ENCODE measurements at regions not wholly inside any gene's neighbourhood (a gene's known extent, or its start where the extent isn't known, plus 50 kb on each side); places are given as distances from the start of the nearest gene placed in this dataset.

GRCh38 chr18:73660931-73661856 lies 486.4 kb downstream of the FBXO15 start:
- ATAC-seq = no peak

GRCh38 chr18:73656691-73657090 lies 490.9 kb downstream of the FBXO15 start:
- Histone ChIP-seq H3K27ac (no peak overlapping the region), H3K36me3 (ENCODE audit: insufficient read depth in 1 of 2, low read depth in 1 of 2) (no peaks in the 10 kb centered on the region), H3K9me3 (no peaks in the 10 kb centered on the region), H3K4me1 (no peaks in the 10 kb centered on the region), H3K27me3 (ENCODE audit: insufficient read depth in 3 of 3, low read length in 2 of 3) (no peaks in the 10 kb centered on the region), H3K4me3 (no peak overlapping the region)
- DNase-seq = no peak
- intact Hi-C loops (cut with DNase I) = no loop called here
- no peak for ATAC-seq
- TF ChIP-seq, protein P1, sequence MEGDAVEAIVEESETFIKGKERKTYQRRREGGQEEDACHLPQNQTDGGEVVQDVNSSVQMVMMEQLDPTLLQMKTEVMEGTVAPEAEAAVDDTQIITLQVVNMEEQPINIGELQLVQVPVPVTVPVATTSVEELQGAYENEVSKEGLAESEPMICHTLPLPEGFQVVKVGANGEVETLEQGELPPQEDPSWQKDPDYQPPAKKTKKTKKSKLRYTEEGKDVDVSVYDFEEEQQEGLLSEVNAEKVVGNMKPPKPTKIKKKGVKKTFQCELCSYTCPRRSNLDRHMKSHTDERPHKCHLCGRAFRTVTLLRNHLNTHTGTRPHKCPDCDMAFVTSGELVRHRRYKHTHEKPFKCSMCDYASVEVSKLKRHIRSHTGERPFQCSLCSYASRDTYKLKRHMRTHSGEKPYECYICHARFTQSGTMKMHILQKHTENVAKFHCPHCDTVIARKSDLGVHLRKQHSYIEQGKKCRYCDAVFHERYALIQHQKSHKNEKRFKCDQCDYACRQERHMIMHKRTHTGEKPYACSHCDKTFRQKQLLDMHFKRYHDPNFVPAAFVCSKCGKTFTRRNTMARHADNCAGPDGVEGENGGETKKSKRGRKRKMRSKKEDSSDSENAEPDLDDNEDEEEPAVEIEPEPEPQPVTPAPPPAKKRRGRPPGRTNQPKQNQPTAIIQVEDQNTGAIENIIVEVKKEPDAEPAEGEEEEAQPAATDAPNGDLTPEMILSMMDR (IDR thresholded peaks at IDR 0.05) = no peak

More at GRCh38 chr18:73660931-73661856, 486.4 kb downstream of the FBXO15 start:
- Histone ChIP-seq H3K4me1 (no peaks in the 10 kb centered on the region), H3K36me3 (ENCODE audit: insufficient read depth in 1 of 2, low read depth in 1 of 2) (no peaks in the 10 kb centered on the region), H3K4me3 (no peak overlapping the region), H3K27me3 (ENCODE audit: insufficient read depth in 3 of 3, low read length in 2 of 3) (no peaks in the 10 kb centered on the region), H3K27ac (no peak overlapping the region), H3K9me3 (no peaks in the 10 kb centered on the region)
- no peak for DNase-seq
- TF ChIP-seq, protein P1 (IDR thresholded peaks at IDR 0.05) = no peak
- intact Hi-C loops (cut with DNase I) = no loop called here
- WGBS, 3 donors = 63 to 71% (median 64%) methylated on average over 5 of the region's 5 CpGs

DNA sequence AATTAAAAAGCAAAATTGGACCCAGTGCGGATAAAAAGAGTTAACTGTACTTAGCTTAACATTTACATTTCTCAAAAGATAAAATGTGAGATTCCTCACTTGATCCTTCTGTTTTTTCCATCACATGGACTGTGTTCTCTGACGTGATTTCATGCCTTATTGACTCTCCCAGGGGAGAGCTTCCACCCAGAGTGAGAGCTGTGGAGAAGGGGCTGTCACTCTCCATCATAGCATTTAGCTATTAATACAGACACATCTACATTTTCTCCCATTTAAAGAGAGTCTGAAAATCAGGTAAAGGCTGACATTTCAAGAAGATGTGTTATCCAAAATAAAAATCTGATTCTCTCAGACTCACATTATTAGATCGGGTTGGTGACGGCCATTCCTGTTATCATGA lies 493.8 kb downstream of the FBXO15 start:
- no peaks in the 10 kb centered on the region for H3K4me1 ChIP-seq
- ATAC-seq (no peak), DNase-seq (no peak)
- H3K27ac ChIP-seq = no peak overlapping the region
- H3K9me3 ChIP-seq = no peaks in the 10 kb centered on the region
- TF ChIP-seq, protein P1 (IDR thresholded peaks at IDR 0.05) = no peak
- no peak overlapping the region for H3K4me3 ChIP-seq
- no peaks in the 10 kb centered on the region for H3K27me3 ChIP-seq (ENCODE audit: insufficient read depth in 3 of 3, low read length in 2 of 3)
- intact Hi-C loops (cut with DNase I) = no loop called here
- H3K36me3 ChIP-seq (ENCODE audit: insufficient read depth in 1 of 2, low read depth in 1 of 2) = no peaks in the 10 kb centered on the region
- WGBS, 3 donors = 69 to 73% (median 71%) methylated on average over 4 of the region's 4 CpGs

DNA sequence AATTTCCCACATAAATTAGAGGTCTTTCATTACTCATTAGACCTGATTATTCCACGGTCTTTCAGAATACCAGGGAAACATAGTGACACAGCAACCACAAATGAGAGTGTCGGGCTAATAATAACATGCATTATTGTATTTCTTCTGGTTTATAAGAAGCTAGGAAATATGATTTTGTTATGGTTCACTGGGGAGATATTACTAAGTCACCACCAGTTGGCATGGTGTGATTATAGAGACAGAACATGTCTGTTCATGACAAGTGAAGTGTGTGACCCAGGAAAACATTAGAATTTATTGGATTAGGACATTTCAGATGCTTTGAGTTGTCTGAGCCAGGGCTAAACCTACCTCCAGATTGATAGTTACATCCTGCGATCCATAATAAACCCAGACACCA lies 494.4 kb downstream of the FBXO15 start:
- no peak for ATAC-seq
- intact Hi-C loops (cut with DNase I) = no loop called here
- Histone ChIP-seq H3K36me3 (ENCODE audit: insufficient read depth in 1 of 2, low read depth in 1 of 2) (no peaks in the 10 kb centered on the region), H3K27ac (no peak overlapping the region), H3K4me1 (no peaks in the 10 kb centered on the region), H3K27me3 (ENCODE audit: insufficient read depth in 3 of 3, low read length in 2 of 3) (no peaks in the 10 kb centered on the region), H3K9me3 (no peaks in the 10 kb centered on the region), H3K4me3 (no peak overlapping the region)
- TF ChIP-seq, protein P1 (IDR thresholded peaks at IDR 0.05) = no peak
- 55 to 67% (median 64%) methylated on average over 3 of the region's 3 CpGs for WGBS, 3 donors
- DNase-seq = no peak
